ENCODE measurements at regions not wholly inside any gene's neighbourhood (a gene's known extent, or its start where the extent isn't known, plus 50 kb on each side); places are given as distances from the start of the nearest gene placed in this dataset.

GRCh38 chrX:148372925-148373324 is 127.5 kb upstream of the AFF2 start:
- DNase-seq: no peak

- no peak for DNase-seq
These were observed 124.1 kb upstream of the AFF2 start for GRCh38 chrX:148376342-148376741.

GRCh38 chrX:148380107-148380506 is 120.3 kb upstream of the AFF2 start:
- DNase-seq: no peak

GRCh38 chrX:148380650-148381561 is 119.5 kb upstream of the AFF2 start:
- no peak for DNase-seq

- no peak for DNase-seq
These were observed 118.8 kb upstream of the AFF2 start for GRCh38 chrX:148381603-148382002.

- peak; percentile 54 for DNase-seq
These were observed 117.4 kb upstream of the AFF2 start for GRCh38 chrX:148382983-148383382.

GRCh38 chrX:148385471-148385870 is 114.9 kb upstream of the AFF2 start:
- DNase-seq: no peak

GRCh38 chrX:148389629-148390028 is 110.8 kb upstream of the AFF2 start:
- no peak for DNase-seq

GRCh38 chrX:148412006-148412405 is 88.4 kb upstream of the AFF2 start:
- peak; percentile 1 for DNase-seq

GRCh38 chrX:148416142-148416541 is 84.3 kb upstream of the AFF2 start:
- no peak for DNase-seq

- no peak for DNase-seq
These were observed 83.5 kb upstream of the AFF2 start for GRCh38 chrX:148416931-148417330.

- no peak for DNase-seq
These were observed 82.5 kb upstream of the AFF2 start for GRCh38 chrX:148417934-148418333.

GRCh38 chrX:148422526-148422925 is 77.9 kb upstream of the AFF2 start:
- DNase-seq: no peak

- DNase-seq: no peak
These were observed 75.8 kb upstream of the AFF2 start for GRCh38 chrX:148424570-148424969.

GRCh38 chrX:148426467-148426866 is 74.0 kb upstream of the AFF2 start:
- DNase-seq: no peak

- DNase-seq: no peak
These were observed 59.0 kb upstream of the AFF2 start for GRCh38 chrX:148441387-148441786.

- DNase-seq: no peak
These were observed 57.2 kb upstream of the AFF2 start for GRCh38 chrX:148443216-148443615.

GRCh38 chrX:148448686-148449085 is 51.7 kb upstream of the AFF2 start:
- DNase-seq: no peak

All from DMS53 (cell line).